H1 (cell line): ENCODE measurements at regions not wholly inside any gene's neighbourhood (a gene's known extent, or its start where the extent isn't known, plus 50 kb on each side); places are given as distances from the start of the nearest gene placed in this dataset.

Experiments
- CTCF ChIA-PET: fragments of 300-600 bp; sonication (Branson Sonifier 250); formaldehyde crosslinking; loops from one replicate; lab custom pipeline; 2021; ENCODE audit not compliant: partially characterized antibody; lab: Charles Lee
- POLR2A ChIA-PET: fragments of 300-600 bp; sonication (Branson Sonifier 250); formaldehyde crosslinking; loops from one replicate; lab custom pipeline; 2021; ENCODE audit warnings: inconsistent platforms; ENCODE audit not compliant: partially characterized antibody; lab: Charles Lee
- DNase-seq, 2 experiments: peaks; one replicate each; pipeline versions ENCODE4 v3.0.0 to v3.0.0-alpha.2; 2010 to 2022; ENCODE audit warnings: low spot score in 2 of 2, low read depth in 1 of 2, mixed read lengths in 1 of 2
- FAIRE-seq: peaks from 2 replicates; lab custom pipeline; 2011; peaks lifted over from hg19 to GRCh38; lab: Jason Lieb, UNC
- H2AFZ ChIP-seq: 2 replicates; pipeline ENCODE4 v1.8.1; 2012; ENCODE audit warnings: low read length, inconsistent platforms
- H2AK5ac ChIP-seq: 2 replicates; pipeline ENCODE4 v1.6.1; 2013; ENCODE audit warnings: low read depth, low read length
- H2BK120ac ChIP-seq: replicated peaks from 2 replicates; pipeline ENCODE3; 2013; ENCODE audit warnings: low read depth, low read length, inconsistent platforms
- H2BK12ac ChIP-seq: 2 replicates; pipeline ENCODE4 v1.6.1; 2013; ENCODE audit warnings: low read depth, low read length
- H2BK15ac ChIP-seq: 2 replicates; pipeline ENCODE4 v1.6.1; 2013; ENCODE audit warnings: low read length
- H2BK20ac ChIP-seq: 2 replicates; pipeline ENCODE4 v1.6.1; 2013; ENCODE audit warnings: low read length
- H2BK5ac ChIP-seq: 2 replicates; pipeline ENCODE4 v1.6.1; 2013; ENCODE audit warnings: low read depth, low read length
- H3K14ac ChIP-seq: 2 replicates; pipeline ENCODE4 v1.6.1; 2013; ENCODE audit warnings: inconsistent platforms; ENCODE audit not compliant: insufficient read length
- H3K18ac ChIP-seq: 2 replicates; pipeline ENCODE4 v1.6.1; 2013; ENCODE audit warnings: low read length; ENCODE audit errors: extremely low read depth
- H3K23ac ChIP-seq: 2 replicates; pipeline ENCODE4 v1.6.1; 2013; ENCODE audit warnings: inconsistent platforms; ENCODE audit not compliant: insufficient read length
- H3K23me2 ChIP-seq: 2 replicates; pipeline ENCODE4 v1.6.1; 2013; ENCODE audit warnings: low read depth, low read length
- H3K27ac ChIP-seq: 2 replicates; pipeline ENCODE4 v1.6.1; 2011; ENCODE audit warnings: low read depth, low read length, inconsistent platforms
- H3K27me3 ChIP-seq, 4 experiments: replicated peaks in 1 of 4; 1 replicate in 1 of 4; 2 replicates in 3 of 4; pipeline versions ENCODE4 v1.6.1 to v1.8.1; 2011 to 2013; ENCODE audit warnings: low read length in 3 of 4, mild to moderate bottlenecking in 3 of 4, inconsistent platforms in 2 of 4, mixed read lengths in 2 of 4, moderate library complexity in 1 of 4; ENCODE audit not compliant: control insufficient read depth in 3 of 4, insufficient read depth in 3 of 4; ENCODE audit errors: extremely low read depth in 1 of 4
- H3K36me3 ChIP-seq, 4 experiments: 2 replicates each; pipeline versions ENCODE4 v1.6.1 to v1.8.1; 2011 to 2013; ENCODE audit warnings: mild to moderate bottlenecking in 4 of 4, low read length in 3 of 4, moderate library complexity in 2 of 4, control low read depth in 1 of 4, inconsistent platforms in 1 of 4; ENCODE audit not compliant: insufficient read depth in 4 of 4, control insufficient read depth in 2 of 4
- H3K4ac ChIP-seq: replicated peaks from 2 replicates; pipeline ENCODE3; 2013; ENCODE audit warnings: low read length, low read depth, mixed read lengths, inconsistent platforms; ENCODE audit not compliant: insufficient read length
- H3K4me1 ChIP-seq, 4 experiments: replicated peaks in 1 of 4; 1 replicate in 1 of 4; 2 replicates in 3 of 4; pipeline versions ENCODE4 v1.6.1 to v1.8.1; 2011 to 2013; ENCODE audit warnings: low read length in 3 of 4, inconsistent platforms in 2 of 4, mixed read lengths in 1 of 4; ENCODE audit not compliant: insufficient read depth in 4 of 4, control insufficient read depth in 3 of 4
- H3K4me2 ChIP-seq, 2 experiments: 2 replicates each; pipeline versions ENCODE4 v1.6.1 to v1.8.1; 2011 to 2013; ENCODE audit warnings: low read depth in 2 of 2, low read length in 2 of 2, control low read depth in 1 of 2, inconsistent platforms in 1 of 2, mild to moderate bottlenecking in 1 of 2; ENCODE audit not compliant: insufficient read depth in 1 of 2
- H3K4me3 ChIP-seq, 4 experiments: fragments of 200-600, 300-600 bp in 1 of 4; sonication (generic), shearing (Covaris generic), sonication (Bioruptor Twin) in 1 of 4; 2 replicates each; pipeline versions ENCODE4 v1.5.1 to v1.8.1; 2011 to 2016; ENCODE audit warnings: low read length in 4 of 4, low read depth in 3 of 4, control low read depth in 2 of 4, inconsistent platforms in 2 of 4, mild to moderate bottlenecking in 2 of 4, mixed read lengths in 1 of 4, moderate library complexity in 1 of 4; ENCODE audit not compliant: insufficient read depth in 2 of 4; ENCODE audit errors: extremely low read depth in 1 of 4
- H3K56ac ChIP-seq: replicated peaks from 2 replicates; pipeline ENCODE3; 2013; ENCODE audit warnings: low read depth, mild to moderate bottlenecking, mixed read lengths, low read length, inconsistent platforms; ENCODE audit not compliant: insufficient read length
- H3K79me1 ChIP-seq: 2 replicates; pipeline ENCODE4 v1.6.1; 2013; ENCODE audit warnings: low read depth, low read length, control low read depth
- H3K79me2 ChIP-seq, 2 experiments: 2 replicates each; pipeline versions ENCODE4 v1.6.1 to v1.8.1; 2012 to 2013; ENCODE audit warnings: low read length in 2 of 2, mild to moderate bottlenecking in 2 of 2, inconsistent platforms in 1 of 2; ENCODE audit not compliant: insufficient read depth in 2 of 2, control insufficient read depth in 1 of 2
- H3K9ac ChIP-seq, 4 experiments: replicated peaks in 1 of 4; 1 replicate in 1 of 4; 2 replicates in 3 of 4; pipeline versions ENCODE4 v1.6.1 to v1.8.1; 2011 to 2013; ENCODE audit warnings: low read depth in 3 of 4, low read length in 3 of 4, control low read depth in 2 of 4, mild to moderate bottlenecking in 2 of 4, moderate library complexity in 2 of 4, inconsistent platforms in 1 of 4; ENCODE audit errors: extremely low read depth in 1 of 4
- H3K9me3 ChIP-seq, 2 experiments: 2 replicates each; pipeline versions ENCODE4 v1.6.1 to v1.8.1; 2012 to 2013; ENCODE audit warnings: mild to moderate bottlenecking in 2 of 2, moderate library complexity in 2 of 2, control low read depth in 1 of 2, inconsistent platforms in 1 of 2, low read depth in 1 of 2, low read length in 1 of 2, mixed read lengths in 1 of 2; ENCODE audit not compliant: insufficient read depth in 2 of 2
- H4K20me1 ChIP-seq, 2 experiments: replicated peaks in 1 of 2; 2 replicates each; pipeline versions ENCODE3 to v1.8.1; 2011 to 2013; ENCODE audit warnings: inconsistent platforms in 2 of 2, low read length in 2 of 2, mild to moderate bottlenecking in 1 of 2; ENCODE audit not compliant: insufficient read depth in 2 of 2, control insufficient read depth in 1 of 2
- H4K5ac ChIP-seq: 2 replicates; pipeline ENCODE4 v1.6.1; 2013; ENCODE audit warnings: low read length, low read depth, mixed read lengths, inconsistent platforms; ENCODE audit not compliant: insufficient read length
- H4K8ac ChIP-seq: 2 replicates; pipeline ENCODE4 v1.8.0; 2013; ENCODE audit warnings: mild to moderate bottlenecking, moderate library complexity, low read length, inconsistent platforms; ENCODE audit not compliant: insufficient read depth; ENCODE audit errors: extremely low read depth
- H4K91ac ChIP-seq: replicated peaks from 2 replicates; pipeline ENCODE3; 2013; ENCODE audit warnings: low read length, mixed read lengths, inconsistent platforms; ENCODE audit not compliant: insufficient read length
- ASH2L ChIP-seq: fragments of 200-600, 300-600 bp; sonication (generic); IDR thresholded peaks from one replicate; pipeline ENCODE4 v1.7.1; 2017; ENCODE audit warnings: low read length
- HDAC6 ChIP-seq: IDR thresholded peaks from one replicate; pipeline ENCODE4 v1.7.1; 2012; ENCODE audit warnings: low read depth, mild to moderate bottlenecking, inconsistent platforms, low read length, moderate library complexity
- MAFK ChIP-seq: IDR thresholded peaks from 2 replicates; pipeline ENCODE4 v1.6.1; 2012; ENCODE audit warnings: low read depth, mild to moderate bottlenecking, improper control_type of control experiment, low read length
- POLR2AphosphoS5 ChIP-seq: IDR thresholded peaks from 2 replicates; pipeline ENCODE4 v1.6.1; 2011; ENCODE audit warnings: low read depth, low read length
- POU5F1 ChIP-seq: IDR thresholded peaks from 2 replicates; pipeline ENCODE4 v1.6.1; 2011; ENCODE audit warnings: low read depth, mild to moderate bottlenecking, low read length, moderate library complexity
- RAD21 ChIP-seq, 2 experiments: IDR thresholded peaks in 1 of 2; conservative IDR thresholded peaks in 1 of 2; 2 replicates each; pipeline ENCODE4 v1.6.1; 2011; ENCODE audit warnings: low read depth in 2 of 2, low read length in 2 of 2, improper control_type of control experiment in 1 of 2, inconsistent platforms in 1 of 2, mild to moderate bottlenecking in 1 of 2, moderate library complexity in 1 of 2
- RFX5 ChIP-seq: IDR thresholded peaks from 2 replicates; pipeline ENCODE4 v1.6.1; 2011; ENCODE audit warnings: low read depth, low read length, improper control_type of control experiment, borderline replicate concordance
- SAP30 ChIP-seq: fragments of 300-600 bp; sonication (generic); IDR thresholded peaks from 2 replicates; pipeline ENCODE4 v1.7.1; 2012; ENCODE audit warnings: low read length, moderate library complexity, mild to moderate bottlenecking, inconsistent platforms; ENCODE audit not compliant: insufficient read depth, insufficient replicate concordance
- SIX5 ChIP-seq: IDR thresholded peaks from 2 replicates; pipeline ENCODE4 v1.6.1; 2011; ENCODE audit warnings: mild to moderate bottlenecking, low read depth, low read length
- SP2 ChIP-seq: IDR thresholded peaks from 2 replicates; pipeline ENCODE4 v1.6.1; 2012; ENCODE audit warnings: mild to moderate bottlenecking, low read length, inconsistent platforms
- TBP ChIP-seq: IDR thresholded peaks from 2 replicates; pipeline ENCODE4 v1.6.1; 2011; ENCODE audit warnings: low read depth, low read length, improper control_type of control experiment
- TEAD4 ChIP-seq: IDR thresholded peaks from 2 replicates; pipeline ENCODE4 v1.6.1; 2012; ENCODE audit warnings: low read depth, low read length, inconsistent platforms, mixed read lengths
- WGBS, 2 experiments: shearing (Covaris generic) in 1 of 2; methylation state at CpG; one replicate each; pipeline versions ENCODE4 v1.1.6 to v1.1.7; 2013 to 2015; ENCODE audit warnings: low lambda C conversion rate in 2 of 2, mixed read lengths in 2 of 2, inconsistent platforms in 1 of 2, low coverage in 1 of 2, missing lambda C conversion rate in 1 of 2; ENCODE audit not compliant: insufficient replicate concordance in 2 of 2, insufficient coverage in 1 of 2, insufficient read length in 1 of 2; ENCODE audit errors: extremely low coverage in 1 of 2, missing lambda C conversion rate in 1 of 2; 5-methylcytosine and 5-hydroxymethylcytosine counted together
- TF ChIP-seq, protein P1 (sequence below): IDR thresholded peaks from 2 replicates; pipeline ENCODE4 v1.6.1; 2011; ENCODE audit warnings: low read depth, mild to moderate bottlenecking, low read length; ENCODE audit not compliant: insufficient read depth
- TF ChIP-seq, protein P2 (sequence below): IDR thresholded peaks from 2 replicates; pipeline ENCODE4 v1.6.1; 2012; ENCODE audit warnings: inconsistent platforms

GRCh38 chr11:90818196-90818745 lies 595.4 kb upstream of the CHORDC1 start:
- CTCF ChIA-PET: no interaction called here
- Histone ChIP-seq H3K4me2 (no peak overlapping the region), H3K4me1 (no peaks in the 10 kb centered on the region), H3K9me3 (no peaks in the 10 kb centered on the region), H4K5ac (no peak overlapping the region), H3K79me2 (no peaks in the 10 kb centered on the region), H4K8ac (no peak overlapping the region), H2BK12ac (no peak overlapping the region), H4K91ac (no peak overlapping the region), H3K79me1 (no peaks in the 10 kb centered on the region), H4K20me1 (no peaks in the 10 kb centered on the region), H2BK120ac (no peak overlapping the region), H2BK15ac (no peak overlapping the region), H3K18ac (no peak overlapping the region), H2AFZ (no peak overlapping the region), H2BK5ac (no peak overlapping the region), H3K4me3 (no peak overlapping the region), H3K56ac (no peak overlapping the region), H3K27me3 (no peaks in the 10 kb centered on the region), H3K23ac (no peak overlapping the region), H3K4ac (no peak overlapping the region), H2BK20ac (no peak overlapping the region), H3K23me2 (no peaks in the 10 kb centered on the region), H3K14ac (no peak overlapping the region), H3K36me3 (no peaks in the 10 kb centered on the region), H3K27ac (no peak overlapping the region), H2AK5ac (no peak overlapping the region), H3K9ac (no peak overlapping the region)
- DNase-seq (no peak), FAIRE-seq (no peak)
- 96% methylated on average over 1 of the region's 1 CpG; no CpG with 5 or more reads in 1 of the 2 experiments for WGBS, 2 experiments
- POLR2A ChIA-PET: no interaction called here
- no peak for TF ChIP-seq POU5F1
- no peak for TF ChIP-seq RFX5
- no peak for TF ChIP-seq TEAD4
- no peak for TF ChIP-seq ASH2L
- TF ChIP-seq SAP30: no peak
- no peak for TF ChIP-seq TBP
- TF ChIP-seq, protein P1, sequence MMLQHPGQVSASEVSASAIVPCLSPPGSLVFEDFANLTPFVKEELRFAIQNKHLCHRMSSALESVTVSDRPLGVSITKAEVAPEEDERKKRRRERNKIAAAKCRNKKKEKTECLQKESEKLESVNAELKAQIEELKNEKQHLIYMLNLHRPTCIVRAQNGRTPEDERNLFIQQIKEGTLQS: no peak
- TF ChIP-seq, protein P2, sequence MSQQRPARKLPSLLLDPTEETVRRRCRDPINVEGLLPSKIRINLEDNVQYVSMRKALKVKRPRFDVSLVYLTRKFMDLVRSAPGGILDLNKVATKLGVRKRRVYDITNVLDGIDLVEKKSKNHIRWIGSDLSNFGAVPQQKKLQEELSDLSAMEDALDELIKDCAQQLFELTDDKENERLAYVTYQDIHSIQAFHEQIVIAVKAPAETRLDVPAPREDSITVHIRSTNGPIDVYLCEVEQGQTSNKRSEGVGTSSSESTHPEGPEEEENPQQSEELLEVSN: no peak
- no peak for TF ChIP-seq MAFK
- no peak for TF ChIP-seq SP2
- no peak for TF ChIP-seq POLR2AphosphoS5
- no peak for TF ChIP-seq RAD21 (IDR thresholded peaks at IDR 0.05 in 1 of 2, conservative IDR thresholded peaks at IDR 0.05 in 1 of 2; ENCODE audit: low read depth in 2 of 2, low read length in 2 of 2)
- no peak for TF ChIP-seq SIX5
- TF ChIP-seq HDAC6: no peak
